ENCODE measurements at regions not wholly inside any gene's neighbourhood (a gene's known extent, or its start where the extent isn't known, plus 50 kb on each side); places are given as distances from the start of the nearest gene placed in this dataset.
A peak's percentile ranks its signal among the peaks of the same experiment; 100 is the strongest.

- no peak overlapping the region for H3K4me3 ChIP-seq (ENCODE audit: low read depth, low read length)
- no peak for TF ChIP-seq CTCF (IDR thresholded peaks at IDR 0.05; ENCODE audit: control insufficient read depth, extremely low read depth, insufficient read depth)
- peak; percentile 85 for DNase-seq (ENCODE audit: low read depth)
These were observed 66.3 kb upstream of the SLC6A6 start for GRCh38 chr3:14335774-14336748.

GRCh38 chr3:14336749-14337598, 65.4 kb upstream of the SLC6A6 start:
- no peak for DNase-seq (ENCODE audit: low read depth)
- no peak for TF ChIP-seq CTCF (IDR thresholded peaks at IDR 0.05; ENCODE audit: control insufficient read depth, extremely low read depth, insufficient read depth)
- no peak overlapping the region for H3K4me3 ChIP-seq (ENCODE audit: low read depth, low read length)

GRCh38 chr3:14337828-14338227, 64.6 kb upstream of the SLC6A6 start:
- no peak for DNase-seq (ENCODE audit: low read depth)
- TF ChIP-seq CTCF (IDR thresholded peaks at IDR 0.05; ENCODE audit: control insufficient read depth, extremely low read depth, insufficient read depth) = no peak
- H3K4me3 ChIP-seq (ENCODE audit: low read depth, low read length) = no peak overlapping the region

GRCh38 chr3:14338242-14338641, 64.2 kb upstream of the SLC6A6 start:
- DNase-seq (ENCODE audit: low read depth) = no peak
- no peak for TF ChIP-seq CTCF (IDR thresholded peaks at IDR 0.05; ENCODE audit: control insufficient read depth, extremely low read depth, insufficient read depth)
- H3K4me3 ChIP-seq (ENCODE audit: low read depth, low read length) = no peak overlapping the region

- no peak for TF ChIP-seq CTCF (IDR thresholded peaks at IDR 0.05; ENCODE audit: control insufficient read depth, extremely low read depth, insufficient read depth)
- DNase-seq (ENCODE audit: low read depth) = no peak
These were observed 63.4 kb upstream of the SLC6A6 start for GRCh38 chr3:14338898-14339458.

GRCh38 chr3:14340960-14341708, 61.3 kb upstream of the SLC6A6 start:
- TF ChIP-seq CTCF (IDR thresholded peaks at IDR 0.05; ENCODE audit: control insufficient read depth, extremely low read depth, insufficient read depth) = no peak
- no peak for DNase-seq (ENCODE audit: low read depth)

More at GRCh38 chr3:14338898-14339458, 63.4 kb upstream of the SLC6A6 start:
- no peak overlapping the region for H3K4me3 ChIP-seq (ENCODE audit: low read depth, low read length)

More at GRCh38 chr3:14340960-14341708, 61.3 kb upstream of the SLC6A6 start:
- H3K4me3 ChIP-seq (ENCODE audit: low read depth, low read length) = no peak overlapping the region
